ENCODE measurements at regions not wholly inside any gene's neighbourhood (a gene's known extent, or its start where the extent isn't known, plus 50 kb on each side); places are given as distances from the start of the nearest gene placed in this dataset.

DNA sequence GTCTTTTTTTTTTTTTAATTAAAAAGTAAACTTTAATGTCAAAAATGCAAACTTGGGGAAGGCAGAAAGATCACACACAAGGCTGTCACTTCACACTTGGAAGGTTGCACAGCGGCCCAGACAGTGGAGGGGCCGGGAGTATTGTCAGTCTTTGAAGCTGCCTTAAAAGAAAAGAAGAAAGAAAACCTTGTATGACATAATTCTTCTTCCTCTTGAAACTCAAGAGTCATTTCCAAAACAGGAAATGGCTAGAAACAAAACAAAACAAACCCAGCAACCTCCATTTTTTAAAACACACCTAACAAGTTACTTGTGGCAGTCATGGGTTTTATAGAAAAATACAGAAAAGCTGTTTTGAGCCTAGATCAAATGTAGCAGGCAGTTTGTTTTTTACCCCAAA is 68.1 kb upstream of the MAGI1 start:
- H3K9me3 Mint-ChIP-seq, result no peaks in the 10 kb centered on the region
- no peak overlapping the region for H3K4me3 Mint-ChIP-seq
- H3K27me3 Mint-ChIP-seq, result no peaks in the 10 kb centered on the region
- DNase-seq, result no peak
- POLR2A ChIA-PET, result no interaction called here
- peaks cover 2% of the 10 kb centered on the region for H3K4me1 Mint-ChIP-seq
- no peaks in the 10 kb centered on the region for H3K36me3 Mint-ChIP-seq (ENCODE audit: low read depth)
- H3K27ac Mint-ChIP-seq, result no peak overlapping the region
- CTCF ChIA-PET, result no interaction called here

- Mint-ChIP-seq H3K4me3 (no peak overlapping the region), H3K4me1 (peaks cover 2% of the 10 kb centered on the region), H3K36me3 (ENCODE audit: low read depth) (no peaks in the 10 kb centered on the region), H3K27ac (no peak overlapping the region), H3K27me3 (no peaks in the 10 kb centered on the region), H3K9me3 (no peaks in the 10 kb centered on the region)
- ChIA-PET CTCF (no interaction called here), POLR2A (no interaction called here)
- DNase-seq, result no peak
Observed at GRCh38 chr3:66104535-66104934, 65.8 kb upstream of the MAGI1 start.

- Mint-ChIP-seq H3K36me3 (ENCODE audit: low read depth) (no peaks in the 10 kb centered on the region), H3K4me3 (no peak overlapping the region), H3K4me1 (peaks cover 2% of the 10 kb centered on the region), H3K27me3 (no peaks in the 10 kb centered on the region), H3K9me3 (no peaks in the 10 kb centered on the region), H3K27ac (no peak overlapping the region)
- CTCF ChIA-PET, result no interaction called here
- DNase-seq, result no peak
- POLR2A ChIA-PET, result no interaction called here
Observed at GRCh38 chr3:66103729-66104128, 65.0 kb upstream of the MAGI1 start.

- Mint-ChIP-seq H3K4me1 (peaks cover 1% of the 10 kb centered on the region), H3K36me3 (ENCODE audit: low read depth) (no peaks in the 10 kb centered on the region), H3K4me3 (no peak overlapping the region), H3K27ac (no peak overlapping the region), H3K9me3 (no peaks in the 10 kb centered on the region), H3K27me3 (no peaks in the 10 kb centered on the region)
- ChIA-PET CTCF (no interaction called here), POLR2A (no interaction called here)
- DNase-seq, result no peak
Observed at GRCh38 chr3:66101901-66102300, 63.2 kb upstream of the MAGI1 start.

GRCh38 chr3:66099541-66100065 is 60.9 kb upstream of the MAGI1 start:
- Mint-ChIP-seq H3K4me3 (no peak overlapping the region), H3K36me3 (ENCODE audit: low read depth) (no peaks in the 10 kb centered on the region), H3K27ac (no peak overlapping the region), H3K27me3 (no peaks in the 10 kb centered on the region), H3K4me1 (no peaks in the 10 kb centered on the region), H3K9me3 (no peaks in the 10 kb centered on the region)
- CTCF ChIA-PET, result no interaction called here
- DNase-seq, result no peak
- POLR2A ChIA-PET, result no interaction called here

GRCh38 chr3:66098436-66098835 is 59.7 kb upstream of the MAGI1 start:
- H3K4me1 Mint-ChIP-seq, result no peaks in the 10 kb centered on the region
- no peak overlapping the region for H3K27ac Mint-ChIP-seq
- POLR2A ChIA-PET, result no interaction called here

DNA sequence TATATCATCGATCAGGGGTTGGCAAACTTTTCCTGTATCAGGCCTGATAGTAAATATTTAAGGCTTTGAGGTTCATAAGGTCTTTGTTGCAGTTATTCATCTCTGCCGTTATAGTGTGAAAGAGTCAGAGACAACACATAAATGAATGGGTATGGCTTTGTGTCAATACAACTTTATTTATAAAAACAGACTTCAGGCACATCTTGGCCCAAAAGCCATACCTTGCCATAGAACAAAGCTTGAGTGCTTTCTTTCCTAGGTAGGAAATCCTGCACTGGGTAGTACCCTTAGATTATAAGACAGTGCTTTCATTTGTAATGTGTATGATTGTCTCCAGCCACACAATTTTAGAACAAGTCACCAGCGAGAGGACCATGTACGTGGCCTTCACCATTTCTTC is 58.9 kb upstream of the MAGI1 start:
- Mint-ChIP-seq H3K36me3 (ENCODE audit: low read depth) (no peaks in the 10 kb centered on the region), H3K27me3 (no peaks in the 10 kb centered on the region), H3K4me3 (no peak overlapping the region), H3K4me1 (no peaks in the 10 kb centered on the region), H3K9me3 (no peaks in the 10 kb centered on the region), H3K27ac (no peak overlapping the region)
- POLR2A ChIA-PET, result no interaction called here
- CTCF ChIA-PET, result no interaction called here
- DNase-seq, result no peak

More at GRCh38 chr3:66098436-66098835, 59.7 kb upstream of the MAGI1 start:
- Mint-ChIP-seq H3K27me3 (no peaks in the 10 kb centered on the region), H3K36me3 (ENCODE audit: low read depth) (no peaks in the 10 kb centered on the region), H3K9me3 (no peaks in the 10 kb centered on the region), H3K4me3 (no peak overlapping the region)
- DNase-seq, result no peak
- CTCF ChIA-PET, result no interaction called here

DNA sequence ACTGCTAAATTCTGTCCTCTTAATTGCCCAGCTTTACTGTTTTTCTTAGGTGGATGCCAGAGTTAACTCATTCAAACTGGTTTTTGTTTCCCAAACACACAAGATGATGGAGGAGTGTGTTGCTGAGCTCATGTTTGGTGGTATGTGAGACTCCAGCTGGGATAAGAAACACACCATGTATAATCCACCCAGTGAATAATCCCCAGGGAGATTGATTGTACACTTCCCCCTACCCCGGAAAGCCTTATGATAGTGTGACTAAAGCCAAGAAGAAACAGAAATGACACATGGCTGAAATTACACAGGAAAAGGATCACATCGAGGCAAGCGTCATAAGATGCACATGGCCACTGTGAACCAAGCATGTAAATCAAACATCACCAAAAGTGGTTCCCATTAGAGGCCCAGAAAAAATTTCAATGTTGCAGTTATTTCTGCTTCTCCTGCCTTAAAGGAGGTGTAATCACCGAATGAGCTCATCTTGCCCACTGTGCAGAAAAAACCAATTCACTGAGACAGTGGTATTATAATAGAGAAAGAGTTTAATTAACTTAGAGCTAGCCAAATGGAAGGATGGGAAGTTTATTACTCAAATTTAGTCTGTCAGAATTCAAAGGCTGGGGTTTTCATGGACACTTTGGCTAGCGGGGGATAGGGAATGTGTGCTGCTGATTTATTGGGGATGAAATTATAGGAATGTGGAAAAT is 56.7 kb upstream of the MAGI1 start:
- H3K4me3 Mint-ChIP-seq, result no peak overlapping the region
- no peak overlapping the region for H3K27ac Mint-ChIP-seq
- no peak for DNase-seq
- H3K36me3 Mint-ChIP-seq (ENCODE audit: low read depth), result no peaks in the 10 kb centered on the region
- no peaks in the 10 kb centered on the region for H3K27me3 Mint-ChIP-seq
- POLR2A ChIA-PET, result no interaction called here
- no peaks in the 10 kb centered on the region for H3K9me3 Mint-ChIP-seq
- H3K4me1 Mint-ChIP-seq, result no peaks in the 10 kb centered on the region
- CTCF ChIA-PET, result no interaction called here

- ChIA-PET CTCF (no interaction called here), POLR2A (no interaction called here)
- Mint-ChIP-seq H3K36me3 (ENCODE audit: low read depth) (no peaks in the 10 kb centered on the region), H3K4me3 (no peak overlapping the region), H3K27ac (no peak overlapping the region), H3K4me1 (no peaks in the 10 kb centered on the region), H3K9me3 (no peaks in the 10 kb centered on the region), H3K27me3 (no peaks in the 10 kb centered on the region)
- DNase-seq, result no peak
Observed at GRCh38 chr3:66093981-66094380, 55.3 kb upstream of the MAGI1 start.

DNA sequence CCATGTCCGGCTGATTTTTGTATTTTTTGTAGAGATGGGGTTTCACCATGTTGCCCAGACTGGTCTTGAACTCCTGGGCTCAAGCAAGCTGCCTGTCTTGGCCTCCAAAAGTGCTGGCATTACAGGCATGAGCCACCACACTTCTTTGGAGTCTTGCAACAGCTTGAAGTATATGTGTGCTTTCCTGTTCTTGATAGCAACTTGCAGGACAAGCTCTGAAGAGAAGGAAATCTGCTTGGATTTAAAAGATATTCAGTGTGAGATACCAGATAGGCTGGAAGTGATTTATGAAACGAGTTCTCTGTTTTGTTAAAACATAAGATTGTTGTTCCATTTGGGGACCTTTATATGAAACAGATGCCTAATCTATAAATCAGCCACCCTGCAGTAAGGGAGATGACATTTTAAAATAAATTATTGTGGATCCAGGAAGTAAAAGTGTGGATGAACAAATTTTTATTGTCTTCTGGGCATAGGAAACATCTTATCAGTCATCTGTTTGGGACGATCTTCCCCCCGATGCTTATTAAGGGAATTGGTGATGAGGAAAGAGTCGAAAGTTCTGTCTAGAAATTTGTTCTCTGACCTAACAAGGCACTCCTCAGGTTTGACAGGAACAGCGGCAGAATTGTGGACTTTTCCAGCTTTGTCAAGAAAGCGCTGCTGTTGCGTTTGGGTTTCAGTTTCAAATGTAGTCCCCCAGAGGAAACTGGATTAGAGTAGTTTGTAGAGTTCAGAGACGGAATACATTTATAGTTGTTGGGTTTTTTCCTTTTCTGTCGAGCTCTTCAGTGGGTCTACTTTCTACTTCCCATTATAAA is 53.7 kb upstream of the MAGI1 start:
- Mint-ChIP-seq H3K27me3 (no peaks in the 10 kb centered on the region), H3K4me1 (no peaks in the 10 kb centered on the region), H3K36me3 (ENCODE audit: low read depth) (no peaks in the 10 kb centered on the region), H3K4me3 (no peak overlapping the region), H3K27ac (no peak overlapping the region), H3K9me3 (no peaks in the 10 kb centered on the region)
- ChIA-PET CTCF (no interaction called here), POLR2A (no interaction called here)
- no peak for DNase-seq

Data from activated CD4-positive, alpha-beta memory T cell treated with anti-CD3 and anti-CD28 coated beads, Interleukin-2, amount 10 ng/mL, durations not matched to agents 7 days and 5 days (primary cell).